Astrocyte of the cerebellum (primary cell): ENCODE measurements at regions not wholly inside any gene's neighbourhood (a gene's known extent, or its start where the extent isn't known, plus 50 kb on each side); places are given as distances from the start of the nearest gene placed in this dataset.

Source experiments
- DNase-seq: peaks from one replicate; pipeline ENCODE4 v3.0.0-alpha.2; 2011; ENCODE audit warnings: low read depth
- H3K4me3 ChIP-seq: 2 replicates; pipeline ENCODE4 v1.5.1; 2011; ENCODE audit warnings: mild to moderate bottlenecking, low read depth, low read length, moderate library complexity
- in situ Hi-C: cut with HindIII; loops from 2 replicates; pipeline ENCODE4 v1.10.0; 2017; ENCODE audit warnings: low sequenced_read_pairs
- TF ChIP-seq, protein P1 (sequence below): IDR thresholded peaks from 2 replicates; pipeline ENCODE4 v1.5.1; 2012; ENCODE audit warnings: low read length, low read depth, moderate library complexity, mild to moderate bottlenecking; ENCODE audit errors: missing control alignments

DNA sequence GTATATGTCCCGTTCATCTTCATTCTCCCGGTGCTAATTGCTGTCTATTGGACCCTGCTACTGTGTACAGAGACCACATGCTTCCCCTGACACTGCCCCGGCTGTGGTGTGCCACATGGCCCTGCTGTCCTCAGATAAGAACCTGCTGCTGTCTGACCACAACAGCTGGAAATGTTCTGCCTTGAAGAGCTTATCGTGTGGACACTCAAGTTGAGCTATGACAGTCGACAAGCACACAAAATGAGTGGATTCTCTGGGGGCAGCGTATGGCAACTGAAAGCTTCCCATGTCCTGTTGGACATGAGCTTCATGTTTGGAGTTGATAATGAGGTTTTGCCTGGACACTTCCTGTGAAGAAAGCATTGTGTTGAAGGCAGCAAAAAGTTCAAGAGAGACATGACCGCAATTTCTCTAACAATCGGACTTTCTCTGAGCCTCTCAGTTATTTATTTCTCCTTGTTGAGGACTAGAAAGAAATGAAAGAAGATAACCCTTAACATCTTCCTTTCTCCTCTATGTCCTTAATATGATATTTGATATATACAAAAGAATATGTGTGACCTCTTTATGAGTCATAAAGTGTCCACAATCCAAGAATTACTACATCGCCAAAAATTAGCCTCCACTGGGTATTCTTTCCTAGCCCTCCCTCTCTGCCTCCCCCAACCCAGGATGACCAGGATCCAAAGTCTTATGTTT is 187.1 kb upstream of the TCF21 start:
- in situ Hi-C loops, result no loop called here
- no peak overlapping the region for H3K4me3 ChIP-seq
- TF ChIP-seq, protein P1, sequence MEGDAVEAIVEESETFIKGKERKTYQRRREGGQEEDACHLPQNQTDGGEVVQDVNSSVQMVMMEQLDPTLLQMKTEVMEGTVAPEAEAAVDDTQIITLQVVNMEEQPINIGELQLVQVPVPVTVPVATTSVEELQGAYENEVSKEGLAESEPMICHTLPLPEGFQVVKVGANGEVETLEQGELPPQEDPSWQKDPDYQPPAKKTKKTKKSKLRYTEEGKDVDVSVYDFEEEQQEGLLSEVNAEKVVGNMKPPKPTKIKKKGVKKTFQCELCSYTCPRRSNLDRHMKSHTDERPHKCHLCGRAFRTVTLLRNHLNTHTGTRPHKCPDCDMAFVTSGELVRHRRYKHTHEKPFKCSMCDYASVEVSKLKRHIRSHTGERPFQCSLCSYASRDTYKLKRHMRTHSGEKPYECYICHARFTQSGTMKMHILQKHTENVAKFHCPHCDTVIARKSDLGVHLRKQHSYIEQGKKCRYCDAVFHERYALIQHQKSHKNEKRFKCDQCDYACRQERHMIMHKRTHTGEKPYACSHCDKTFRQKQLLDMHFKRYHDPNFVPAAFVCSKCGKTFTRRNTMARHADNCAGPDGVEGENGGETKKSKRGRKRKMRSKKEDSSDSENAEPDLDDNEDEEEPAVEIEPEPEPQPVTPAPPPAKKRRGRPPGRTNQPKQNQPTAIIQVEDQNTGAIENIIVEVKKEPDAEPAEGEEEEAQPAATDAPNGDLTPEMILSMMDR, result no peak
- no peak for DNase-seq

DNA sequence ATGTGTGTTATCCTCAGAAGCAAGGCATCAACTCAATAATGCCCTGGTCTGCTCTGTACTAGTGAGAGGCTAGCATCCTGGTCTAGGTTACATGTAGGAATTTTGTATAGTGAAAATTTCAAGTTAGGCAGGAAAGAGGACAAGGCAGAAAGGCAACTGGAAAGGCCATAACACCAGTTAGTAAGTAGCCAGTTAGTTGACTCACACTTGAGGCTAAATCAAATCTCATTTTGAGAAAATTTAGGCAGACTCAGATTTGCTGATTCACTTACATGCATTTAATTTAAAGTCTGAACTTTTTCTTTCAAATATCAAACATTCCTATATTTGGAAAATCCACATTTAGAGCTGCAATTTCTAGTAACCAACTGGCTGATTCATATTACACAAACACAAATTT is 184.5 kb upstream of the TCF21 start:
- DNase-seq, result no peak
- no peak overlapping the region for H3K4me3 ChIP-seq
- in situ Hi-C loops, result no loop called here
- TF ChIP-seq, protein P1, result no peak

DNA sequence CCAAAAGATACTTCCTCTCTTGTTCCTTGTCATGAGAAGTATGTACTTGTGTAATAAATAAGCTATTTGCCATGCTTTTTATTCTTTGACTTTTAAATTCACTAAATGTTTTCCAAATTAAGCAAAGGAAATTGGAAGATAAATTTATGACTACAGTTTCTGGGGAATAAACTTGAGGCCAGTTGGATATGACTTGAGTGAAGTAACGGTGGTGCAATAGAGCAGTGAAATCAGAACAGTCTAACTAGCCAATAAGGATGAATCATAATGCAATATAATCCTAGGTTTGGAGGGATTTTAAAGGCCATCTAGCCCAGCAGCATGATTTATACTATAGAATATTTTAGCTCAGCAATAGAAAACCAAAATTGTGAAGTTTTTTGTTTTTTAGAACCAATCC is 183.8 kb upstream of the TCF21 start:
- DNase-seq, result no peak
- in situ Hi-C loops, result no loop called here
- TF ChIP-seq, protein P1, result no peak
- H3K4me3 ChIP-seq, result no peak overlapping the region

DNA sequence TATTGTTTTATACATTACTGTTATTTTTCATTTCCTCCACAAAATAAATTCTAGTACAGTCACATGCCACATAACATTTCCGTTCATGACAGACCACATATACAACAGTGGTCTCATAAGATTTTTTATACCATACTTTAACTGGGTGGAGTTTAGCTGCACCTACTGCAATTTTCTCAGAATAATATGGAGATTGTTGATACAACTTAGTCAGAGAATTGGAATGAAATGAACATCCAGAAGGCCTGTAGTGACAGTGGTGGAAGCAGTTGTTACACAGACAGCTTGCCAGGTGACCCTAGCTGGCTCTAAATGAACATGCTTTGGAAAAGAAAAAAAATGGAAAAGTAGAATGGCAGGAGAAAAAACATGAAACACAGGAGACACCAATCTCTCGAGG is 183.2 kb upstream of the TCF21 start:
- in situ Hi-C loops, result no loop called here
- no peak overlapping the region for H3K4me3 ChIP-seq
- DNase-seq, result no peak
- TF ChIP-seq, protein P1, result no peak

DNA sequence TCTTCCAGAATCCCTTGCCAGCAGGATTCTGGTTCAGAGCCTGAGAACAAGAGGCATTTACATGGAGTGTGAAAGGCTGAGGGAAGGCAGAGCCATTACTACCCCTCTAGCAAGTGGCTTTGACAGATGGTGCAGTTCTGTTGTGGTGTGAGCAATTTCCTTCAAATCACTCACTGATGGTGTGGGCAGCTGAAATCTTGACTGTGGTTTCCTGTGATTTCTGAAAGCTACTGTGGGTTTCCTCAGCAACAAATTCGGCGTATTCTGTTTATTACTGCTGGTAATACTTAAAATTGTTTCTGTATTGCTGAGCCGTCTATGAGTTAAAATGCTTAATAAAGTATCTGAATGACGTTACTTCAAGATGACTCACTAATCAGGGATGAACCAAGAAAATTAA is 181.5 kb upstream of the TCF21 start:
- in situ Hi-C loops, result no loop called here
- TF ChIP-seq, protein P1, result no peak
- H3K4me3 ChIP-seq, result no peak overlapping the region
- peak; percentile 94 for DNase-seq

DNA sequence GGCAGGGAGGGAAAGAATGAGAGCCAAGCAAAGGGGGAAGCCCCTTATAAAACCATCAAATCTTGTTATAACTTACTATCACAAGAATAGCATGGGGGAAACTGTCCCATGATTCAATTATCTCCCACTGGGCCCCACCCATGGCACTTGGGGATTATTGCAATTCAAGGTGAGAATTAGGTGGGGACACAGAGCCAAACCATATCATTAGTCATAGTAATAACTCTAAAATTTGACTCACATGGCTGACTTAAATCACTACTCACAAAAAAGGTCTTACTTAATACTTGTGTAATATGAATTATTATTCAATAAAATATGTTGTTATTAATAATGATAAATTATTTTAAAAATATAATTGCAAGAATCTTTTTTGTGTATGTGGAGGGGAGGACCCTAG is 178.1 kb upstream of the TCF21 start:
- no peak overlapping the region for H3K4me3 ChIP-seq
- no peak for DNase-seq
- TF ChIP-seq, protein P1, result no peak
- in situ Hi-C loops, result no loop called here

DNA sequence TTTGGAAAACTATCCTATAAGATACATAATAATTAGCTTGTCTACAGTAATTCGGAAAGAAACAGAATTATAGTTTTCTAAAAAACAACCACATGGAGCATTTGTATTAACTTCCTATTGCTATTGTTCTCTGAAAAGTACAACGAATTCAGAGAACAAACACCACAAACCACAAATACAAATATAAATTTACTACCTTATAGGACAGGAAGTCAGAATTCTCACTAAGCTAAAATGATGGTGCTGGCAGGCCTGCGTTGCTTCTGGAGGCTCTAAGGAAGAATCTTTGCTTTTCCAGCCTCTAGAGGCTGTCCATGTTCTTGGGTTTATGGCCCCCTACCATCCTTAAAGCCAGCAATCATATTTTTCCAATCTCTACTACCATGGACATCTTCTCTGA is 173.6 kb upstream of the TCF21 start:
- DNase-seq, result no peak
- in situ Hi-C loops, result no loop called here
- H3K4me3 ChIP-seq, result no peak overlapping the region
- TF ChIP-seq, protein P1, result no peak
